Ovary (tissue), 7 donors: ENCODE measurements at regions not wholly inside any gene's neighbourhood (a gene's known extent, or its start where the extent isn't known, plus 50 kb on each side); places are given as distances from the start of the nearest gene placed in this dataset.
"Not testable (repeated sequence)": the region's sequence is repeated elsewhere in the genome, so short reads cannot be mapped to it uniquely, and the experiment has no call there.

Experiments
- DNase-seq, 5 donors: peaks; one replicate each; pipeline ENCODE4 v3.0.0-alpha.2; 2019 to 2020
- H3K27ac ChIP-seq, 2 donors: fragments of 200-600 bp; one replicate each; pipeline versions ENCODE4 v1.5.1 to v1.8.0; 2019 to 2022
- H3K27me3 ChIP-seq: fragments of 200-600 bp; one replicate; pipeline ENCODE4 v1.8.0; 2022
- H3K36me3 ChIP-seq: fragments of 200-600 bp; sonication (generic); one replicate; pipeline ENCODE4 v1.5.1; 2019
- H3K4me1 ChIP-seq: one replicate; pipeline ENCODE4 v1.8.1; 2013; ENCODE audit warnings: mild to moderate bottlenecking, moderate library complexity; ENCODE audit not compliant: insufficient read depth
- H3K4me3 ChIP-seq: fragments of 200-600 bp; sonication (generic); one replicate; pipeline ENCODE4 v1.5.1; 2017
- H3K9me3 ChIP-seq, 2 donors: fragments of 200-600 bp in 1 of 2; sonication (generic) in 1 of 2; one replicate each; pipeline versions ENCODE4 v1.5.1 to v1.8.1; 2013 to 2019; ENCODE audit warnings: mild to moderate bottlenecking in 1 of 2, moderate library complexity in 1 of 2
- EP300 ChIP-seq: sonication (generic); formaldehyde crosslinking; IDR thresholded peaks from one replicate; pipeline ENCODE4 v1.6.1; 2017; ENCODE audit warnings: antibody characterized with exemption
- POLR2A ChIP-seq: fragments of 450-650 bp; IDR thresholded peaks from one replicate; pipeline ENCODE4 v1.6.1; 2017; ENCODE audit warnings: antibody characterized with exemption, mild to moderate bottlenecking, moderate library complexity
- WGBS, 3 donors: extraction: QIAGEN DNeasy Blood & Tissue Kit in 1 of 3; methylation state at CpG; one replicate each; pipeline versions ENCODE4 v1.1.5 to v1.1.7; 2013 to 2017; 5-methylcytosine and 5-hydroxymethylcytosine counted together
- intact Hi-C, 4 donors: fragments of 100-400 bp; cut with DNase I; formaldehyde crosslinking; loops; one replicate each; pipeline versions ENCODE4 v1.11.0 to v1.15.1; 2022 to 2023
- TF ChIP-seq, protein P1 (sequence below), 3 donors: fragments of 450-650 bp in 2 of 3; fragments of 200-600 bp in 1 of 3; IDR thresholded peaks; one replicate each; pipeline versions ENCODE4 v1.5.1 to v1.8.0; 2016 to 2022; ENCODE audit warnings: antibody characterized with exemption in 3 of 3, mild to moderate bottlenecking in 1 of 3
- donor health status: DM: no; HTN: no; CAD: no; lungs with moderate emphysema.
- donor health status: DM: no; HTN: no; CAD: no.
- donor health status: Bipolar disorder and iron deficiency.
- donor health status: DM: no; HTN: no; CAD: no.
- donor health status: DM: yes; HTN: yes; CAD: no.

DNA sequence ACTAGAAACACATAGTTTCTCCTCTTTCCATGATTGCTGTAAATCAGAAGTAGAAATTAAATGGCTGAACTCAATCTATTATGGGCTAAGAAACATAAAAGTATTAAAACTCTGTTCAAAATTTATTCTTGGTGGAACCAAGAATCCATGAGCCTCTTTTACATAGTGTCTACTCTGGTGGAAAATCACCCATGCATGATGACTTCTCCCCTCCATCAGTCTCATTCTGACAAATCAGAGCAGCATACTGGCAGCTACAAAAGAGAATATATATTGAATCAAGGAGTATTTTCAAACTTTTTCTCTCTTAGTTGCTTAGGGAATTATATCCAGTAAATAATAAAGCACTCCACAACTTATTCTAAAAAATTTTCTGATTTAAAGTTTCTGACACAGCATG is 536.9 kb upstream of the CCDC54 start:
- H3K27me3 ChIP-seq: no peaks in the 10 kb centered on the region
- no peak overlapping the region for H3K4me3 ChIP-seq
- no peak for DNase-seq
- intact Hi-C loops: no loop called here
- H3K4me1 ChIP-seq: peaks cover 1% of the 10 kb centered on the region
- TF ChIP-seq, protein P1, sequence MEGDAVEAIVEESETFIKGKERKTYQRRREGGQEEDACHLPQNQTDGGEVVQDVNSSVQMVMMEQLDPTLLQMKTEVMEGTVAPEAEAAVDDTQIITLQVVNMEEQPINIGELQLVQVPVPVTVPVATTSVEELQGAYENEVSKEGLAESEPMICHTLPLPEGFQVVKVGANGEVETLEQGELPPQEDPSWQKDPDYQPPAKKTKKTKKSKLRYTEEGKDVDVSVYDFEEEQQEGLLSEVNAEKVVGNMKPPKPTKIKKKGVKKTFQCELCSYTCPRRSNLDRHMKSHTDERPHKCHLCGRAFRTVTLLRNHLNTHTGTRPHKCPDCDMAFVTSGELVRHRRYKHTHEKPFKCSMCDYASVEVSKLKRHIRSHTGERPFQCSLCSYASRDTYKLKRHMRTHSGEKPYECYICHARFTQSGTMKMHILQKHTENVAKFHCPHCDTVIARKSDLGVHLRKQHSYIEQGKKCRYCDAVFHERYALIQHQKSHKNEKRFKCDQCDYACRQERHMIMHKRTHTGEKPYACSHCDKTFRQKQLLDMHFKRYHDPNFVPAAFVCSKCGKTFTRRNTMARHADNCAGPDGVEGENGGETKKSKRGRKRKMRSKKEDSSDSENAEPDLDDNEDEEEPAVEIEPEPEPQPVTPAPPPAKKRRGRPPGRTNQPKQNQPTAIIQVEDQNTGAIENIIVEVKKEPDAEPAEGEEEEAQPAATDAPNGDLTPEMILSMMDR (IDR thresholded peaks at IDR 0.05): no peak
- TF ChIP-seq EP300 (no peak), POLR2A (no peak)
- no peaks in the 10 kb centered on the region for H3K9me3 ChIP-seq
- no peak overlapping the region for H3K27ac ChIP-seq
- H3K36me3 ChIP-seq: no peaks in the 10 kb centered on the region

DNA sequence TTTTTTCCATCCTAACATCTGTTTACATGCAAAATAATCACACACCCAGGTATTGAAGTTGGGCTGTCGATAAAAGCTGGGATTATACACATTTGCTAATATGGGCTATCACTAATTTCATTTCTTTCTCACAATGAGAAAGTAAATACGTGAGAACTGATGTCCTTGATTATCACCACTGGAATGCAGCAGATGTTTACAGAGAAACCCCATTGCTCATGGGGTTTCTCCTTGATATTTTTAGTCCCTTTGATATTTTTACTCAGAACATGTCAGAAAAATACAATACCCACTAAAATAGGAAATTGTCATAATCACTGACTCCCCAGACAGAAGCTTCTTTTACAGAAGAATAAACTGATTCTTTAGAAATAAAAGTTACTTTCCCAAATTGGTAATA is 535.1 kb upstream of the CCDC54 start:
- 25 to 54% (median 28%) methylated on average over 2 of the region's 2 CpGs for WGBS, 3 donors
- no peak for DNase-seq
- intact Hi-C loops: no loop called here
- Histone ChIP-seq H3K27ac (no peak overlapping the region), H3K27me3 (no peaks in the 10 kb centered on the region), H3K4me3 (no peak overlapping the region), H3K4me1 (peaks cover 1% of the 10 kb centered on the region), H3K36me3 (no peaks in the 10 kb centered on the region), H3K9me3 (no peaks in the 10 kb centered on the region)
- TF ChIP-seq, protein P1 (IDR thresholded peaks at IDR 0.05): no peak
- no peak for TF ChIP-seq EP300
- no peak for TF ChIP-seq POLR2A

DNA sequence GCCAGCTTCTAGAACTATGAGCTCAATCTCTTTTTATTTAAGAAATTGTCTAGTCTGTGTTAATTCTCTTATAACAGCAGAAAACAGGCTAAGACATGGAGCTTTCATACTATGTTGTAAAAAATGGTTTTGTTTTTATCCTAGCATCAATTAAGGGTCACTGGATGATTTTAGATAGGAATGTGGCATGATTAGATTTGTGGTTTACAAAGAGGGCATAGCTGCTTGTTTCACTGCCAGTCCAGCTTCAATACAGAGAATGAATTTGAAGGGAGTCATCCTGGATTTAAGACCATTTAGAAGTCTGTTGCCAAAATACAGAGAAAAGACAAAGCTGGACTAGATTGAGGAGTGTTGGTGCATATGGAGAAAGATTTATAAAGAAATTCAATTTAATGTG is 532.6 kb upstream of the CCDC54 start:
- Histone ChIP-seq H3K36me3 (no peaks in the 10 kb centered on the region), H3K4me3 (no peak overlapping the region), H3K27ac (no peak overlapping the region), H3K4me1 (peaks cover under 1% of the 10 kb centered on the region), H3K9me3 (no peaks in the 10 kb centered on the region), H3K27me3 (no peaks in the 10 kb centered on the region)
- DNase-seq: no peak
- no peak for TF ChIP-seq POLR2A
- intact Hi-C loops: no loop called here

DNA sequence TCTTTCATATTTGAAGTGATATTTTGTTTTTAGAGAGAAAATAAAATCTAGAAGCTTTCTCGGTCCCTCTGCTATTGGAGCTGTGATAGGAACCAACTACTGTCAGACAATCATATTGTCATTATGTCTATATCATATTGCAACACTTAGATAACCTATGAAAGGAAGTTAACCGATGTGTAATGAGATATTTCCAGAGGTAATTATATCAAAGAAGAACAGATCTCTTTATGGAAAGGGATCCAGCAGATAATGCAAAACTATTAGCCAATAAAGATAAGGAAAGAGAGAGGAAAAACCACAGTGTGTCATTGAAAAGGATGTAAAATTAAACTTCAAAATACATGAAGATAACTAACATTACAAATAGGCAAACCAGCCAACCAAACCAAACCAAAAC is 529.1 kb upstream of the CCDC54 start:
- Histone ChIP-seq H3K36me3 (no peaks in the 10 kb centered on the region), H3K4me3 (no peak overlapping the region), H3K27me3 (no peaks in the 10 kb centered on the region), H3K4me1 (no peaks in the 10 kb centered on the region), H3K27ac (no peak overlapping the region), H3K9me3 (no peaks in the 10 kb centered on the region)
- intact Hi-C loops: no loop called here
- TF ChIP-seq POLR2A: no peak
- TF ChIP-seq, protein P1 (IDR thresholded peaks at IDR 0.05): no peak
- TF ChIP-seq EP300: no peak
- WGBS, 3 donors: 78 to 83% (median 82%) methylated on average over 2 of the region's 2 CpGs
- no peak for DNase-seq

DNA sequence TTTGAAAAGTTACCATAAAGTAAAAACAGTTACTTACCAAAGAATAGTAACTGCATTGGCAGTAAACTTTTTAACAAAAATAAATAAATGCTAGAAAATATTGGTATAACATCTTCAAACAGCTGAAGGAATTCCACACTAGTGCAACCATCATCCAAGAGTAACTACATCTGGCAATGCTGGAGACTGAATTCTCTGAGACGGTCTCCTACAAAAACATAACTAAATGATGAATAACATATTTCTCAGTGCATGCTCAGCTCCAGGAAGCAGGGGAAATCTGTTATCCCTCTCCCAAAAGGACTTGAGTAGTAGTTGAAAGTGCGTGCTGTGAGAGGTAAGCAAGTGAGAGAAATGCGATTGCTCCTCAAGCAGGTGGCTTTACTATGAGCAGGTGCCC is 526.8 kb upstream of the CCDC54 start:
- no peaks in the 10 kb centered on the region for H3K27me3 ChIP-seq
- no peak for DNase-seq
- no peaks in the 10 kb centered on the region for H3K36me3 ChIP-seq
- WGBS, 3 donors: 44 to 57% (median 57%) methylated on average over 3 of the region's 3 CpGs
- H3K4me3 ChIP-seq: no peak overlapping the region
- intact Hi-C loops: no loop called here
- TF ChIP-seq POLR2A (no peak), EP300 (no peak)
- TF ChIP-seq, protein P1 (IDR thresholded peaks at IDR 0.05): no peak
- H3K4me1 ChIP-seq: no peaks in the 10 kb centered on the region
- no peaks in the 10 kb centered on the region for H3K9me3 ChIP-seq
- H3K27ac ChIP-seq: no peak overlapping the region

DNA sequence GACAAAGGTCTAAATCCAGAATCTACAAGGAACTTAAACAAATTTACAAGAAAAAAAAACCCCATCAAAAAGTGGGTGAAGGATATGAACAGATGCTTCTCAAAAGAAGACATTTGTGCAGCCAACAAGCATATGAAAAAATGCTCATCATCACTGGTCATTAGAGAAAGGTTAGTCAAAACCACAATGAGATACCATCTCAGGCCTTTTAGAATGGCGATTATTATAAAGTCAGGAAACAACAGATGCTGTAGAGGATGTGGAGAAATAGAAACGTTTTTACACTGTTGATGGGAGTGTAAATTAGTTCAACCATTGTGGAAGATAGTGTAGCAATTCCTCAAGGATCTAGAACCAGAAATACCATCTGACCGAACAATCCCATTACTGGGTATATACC is 518.9 kb upstream of the CCDC54 start:
- H3K27me3 ChIP-seq, DNase-seq, H3K4me1 ChIP-seq, H3K4me3 ChIP-seq, H3K9me3 ChIP-seq, H3K36me3 ChIP-seq, H3K27ac ChIP-seq, intact Hi-C loops: not testable (repeated sequence)
- 74 to 76% (median 74%) methylated on average over 3 of the region's 3 CpGs for WGBS, 3 donors
